ENCODE measurements at regions not wholly inside any gene's neighbourhood (a gene's known extent, or its start where the extent isn't known, plus 50 kb on each side); places are given as distances from the start of the nearest gene placed in this dataset.

- no peak for TF ChIP-seq CTCF (IDR thresholded peaks at IDR 0.05)
- no peak overlapping the region for H3K27ac ChIP-seq
- intact Hi-C loops (cut with DNase I): no loop called here
- no peaks in the 10 kb centered on the region for H3K9me3 ChIP-seq
- H3K4me3 ChIP-seq: no peak overlapping the region
- H3K36me3 ChIP-seq: no peaks in the 10 kb centered on the region
- H3K27me3 ChIP-seq: no peaks in the 10 kb centered on the region
- H3K4me1 ChIP-seq: peaks cover 0 to 6% of the 10 kb centered on the region in 2 donors
- no peak for DNase-seq (ENCODE audit: low spot score in 2 of 2)
Observed at GRCh38 chr12:58580095-58580494, 340.2 kb downstream of the LRIG3 start.

- Histone ChIP-seq H3K27ac (no peak overlapping the region), H3K36me3 (no peaks in the 10 kb centered on the region), H3K27me3 (no peaks in the 10 kb centered on the region), H3K9me3 (no peaks in the 10 kb centered on the region), H3K4me3 (no peak overlapping the region), H3K4me1 (peaks cover 0 to 7% of the 10 kb centered on the region in 2 donors)
- DNase-seq (ENCODE audit: low spot score in 2 of 2): no peak
- TF ChIP-seq CTCF (IDR thresholded peaks at IDR 0.05): no peak
- intact Hi-C loops (cut with DNase I): no loop called here
Observed at GRCh38 chr12:58583529-58583928, 336.8 kb downstream of the LRIG3 start.

- no peak for DNase-seq (ENCODE audit: low spot score in 2 of 2)
- Histone ChIP-seq H3K4me3 (no peak overlapping the region), H3K4me1 (peaks cover 0 to 7% of the 10 kb centered on the region in 2 donors), H3K9me3 (no peaks in the 10 kb centered on the region), H3K36me3 (no peaks in the 10 kb centered on the region), H3K27me3 (no peaks in the 10 kb centered on the region), H3K27ac (no peak overlapping the region)
- TF ChIP-seq CTCF (IDR thresholded peaks at IDR 0.05): no peak
- intact Hi-C loops (cut with DNase I): no loop called here
Observed at GRCh38 chr12:58583940-58584339, 336.4 kb downstream of the LRIG3 start.

GRCh38 chr12:58584880-58585279 is 335.4 kb downstream of the LRIG3 start:
- H3K4me1 ChIP-seq: peaks cover 0 to 7% of the 10 kb centered on the region in 2 donors
- intact Hi-C loops (cut with DNase I): no loop called here
- no peak for DNase-seq (ENCODE audit: low spot score in 2 of 2)
- no peak overlapping the region for H3K4me3 ChIP-seq
- no peaks in the 10 kb centered on the region for H3K36me3 ChIP-seq
- H3K9me3 ChIP-seq: no peaks in the 10 kb centered on the region
- no peak overlapping the region for H3K27ac ChIP-seq
- no peak for TF ChIP-seq CTCF (IDR thresholded peaks at IDR 0.05)
- H3K27me3 ChIP-seq: no peaks in the 10 kb centered on the region

- no peak overlapping the region for H3K27ac ChIP-seq
- H3K36me3 ChIP-seq: no peaks in the 10 kb centered on the region
- DNase-seq (ENCODE audit: low spot score in 2 of 2): no peak
- intact Hi-C loops (cut with DNase I): no loop called here
- no peak for TF ChIP-seq CTCF (IDR thresholded peaks at IDR 0.05)
- H3K27me3 ChIP-seq: no peaks in the 10 kb centered on the region
- H3K4me1 ChIP-seq: peaks cover 0 to 7% of the 10 kb centered on the region in 2 donors
- no peak overlapping the region for H3K4me3 ChIP-seq
- no peaks in the 10 kb centered on the region for H3K9me3 ChIP-seq
Observed at GRCh38 chr12:58586762-58587161, 333.5 kb downstream of the LRIG3 start.

- TF ChIP-seq CTCF (IDR thresholded peaks at IDR 0.05): no peak
- H3K27me3 ChIP-seq: no peaks in the 10 kb centered on the region
- DNase-seq (ENCODE audit: low spot score in 2 of 2): no peak
- intact Hi-C loops (cut with DNase I): no loop called here
- H3K27ac ChIP-seq: no peak overlapping the region
- H3K4me3 ChIP-seq: no peak overlapping the region
- no peaks in the 10 kb centered on the region for H3K9me3 ChIP-seq
- no peaks in the 10 kb centered on the region for H3K36me3 ChIP-seq
- peaks cover 0 to 7% of the 10 kb centered on the region in 2 donors for H3K4me1 ChIP-seq
Observed at GRCh38 chr12:58588770-58589169, 331.5 kb downstream of the LRIG3 start.
